A549 (cell line): ENCODE measurements at regions not wholly inside any gene's neighbourhood (a gene's known extent, or its start where the extent isn't known, plus 50 kb on each side); places are given as distances from the start of the nearest gene placed in this dataset.
"Not testable (repeated sequence)": the region's sequence is repeated elsewhere in the genome, so short reads cannot be mapped to it uniquely, and the experiment has no call there.

ENCODE experiments used
- CEBPB ChIP-seq, 2 experiments: fragments of >200 bp in 1 of 2; sonication (Bioruptor Twin) in 1 of 2; formaldehyde crosslinking in 1 of 2; IDR thresholded peaks; 2 replicates each; pipeline ENCODE4 v1.6.1; 2012 to 2016
- EP300 ChIP-seq, 2 experiments: fragments of >200 bp; sonication (Bioruptor Twin); formaldehyde crosslinking; IDR thresholded peaks; 2 replicates in 1 of 2; 3 replicates in 1 of 2; pipeline ENCODE4 v1.6.1; 2016 to 2017
- GATA3 ChIP-seq: IDR thresholded peaks from 2 replicates; pipeline ENCODE4 v1.6.1; 2012; ENCODE audit warnings: borderline replicate concordance
- KDM1A ChIP-seq: fragments of 200-600 bp; sonication (generic); IDR thresholded peaks from 2 replicates; pipeline ENCODE4 v1.6.1; 2016; ENCODE audit warnings: low read depth, mild to moderate bottlenecking
- MYC ChIP-seq: IDR thresholded peaks from 2 replicates; pipeline ENCODE4 v1.6.1; 2012; ENCODE audit warnings: mild to moderate bottlenecking, inconsistent platforms, low read length, improper control_type of control experiment, borderline replicate concordance
- POLR2A ChIP-seq: IDR thresholded peaks from 2 replicates; pipeline ENCODE4 v1.6.1; 2012; ENCODE audit warnings: mild to moderate bottlenecking, low read length
- SMC3 ChIP-seq: fragments of >200 bp; sonication (Bioruptor Twin); formaldehyde crosslinking; IDR thresholded peaks from 3 replicates; pipeline ENCODE4 v1.6.1; 2018; ENCODE audit warnings: inconsistent platforms
- TP53 ChIP-seq: fragments of 250-450 bp; sonication (Bioruptor Pico); IDR thresholded peaks from 2 replicates; pipeline ENCODE4 v1.5.0; 2021; ENCODE audit warnings: mild to moderate bottlenecking, moderate library complexity
- ZNF302 ChIP-seq: fragments of 250-450 bp; sonication (Bioruptor Pico); IDR thresholded peaks from 2 replicates; pipeline ENCODE4 v1.9.0; 2021; ENCODE audit warnings: inconsistent platforms, mild to moderate bottlenecking, moderate library complexity
- TF ChIP-seq, protein P1 (sequence below): fragments of >200 bp; sonication (Bioruptor Twin); formaldehyde crosslinking; IDR thresholded peaks from 3 replicates; pipeline ENCODE4 v1.5.1; 2016
- TF ChIP-seq, protein P2 (sequence below): fragments of 150-350 bp; IDR thresholded peaks from 2 replicates; pipeline ENCODE4 v1.6.1; 2014; ENCODE audit warnings: low read depth, mild to moderate bottlenecking, low read length
- TF ChIP-seq, protein P3 (sequence below): IDR thresholded peaks from 2 replicates; pipeline ENCODE4 v1.6.1; 2012
- TF ChIP-seq, protein P4 (sequence below): IDR thresholded peaks from 2 replicates; pipeline ENCODE4 v1.6.1; 2012

DNA sequence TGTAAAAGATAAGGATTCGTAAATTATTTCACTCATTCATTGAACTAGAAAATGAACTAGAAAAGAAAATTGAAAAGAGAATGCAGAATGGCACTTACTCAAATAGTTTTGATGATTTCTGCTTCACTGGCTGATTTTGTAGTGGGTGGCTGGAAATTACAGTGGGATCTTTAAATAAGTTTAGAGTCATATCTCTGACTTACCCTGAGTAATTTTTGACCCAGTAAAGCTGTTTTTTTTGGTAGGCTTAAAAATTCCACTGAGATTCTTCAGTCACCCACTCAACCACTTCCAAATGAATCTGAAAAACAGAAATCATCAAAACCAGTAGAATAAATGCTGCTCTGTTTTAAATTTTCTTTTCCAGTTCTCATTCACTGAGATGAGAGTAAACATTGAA, 604.5 kb downstream of the TUBA3C start:
- TF ChIP-seq, protein P1, sequence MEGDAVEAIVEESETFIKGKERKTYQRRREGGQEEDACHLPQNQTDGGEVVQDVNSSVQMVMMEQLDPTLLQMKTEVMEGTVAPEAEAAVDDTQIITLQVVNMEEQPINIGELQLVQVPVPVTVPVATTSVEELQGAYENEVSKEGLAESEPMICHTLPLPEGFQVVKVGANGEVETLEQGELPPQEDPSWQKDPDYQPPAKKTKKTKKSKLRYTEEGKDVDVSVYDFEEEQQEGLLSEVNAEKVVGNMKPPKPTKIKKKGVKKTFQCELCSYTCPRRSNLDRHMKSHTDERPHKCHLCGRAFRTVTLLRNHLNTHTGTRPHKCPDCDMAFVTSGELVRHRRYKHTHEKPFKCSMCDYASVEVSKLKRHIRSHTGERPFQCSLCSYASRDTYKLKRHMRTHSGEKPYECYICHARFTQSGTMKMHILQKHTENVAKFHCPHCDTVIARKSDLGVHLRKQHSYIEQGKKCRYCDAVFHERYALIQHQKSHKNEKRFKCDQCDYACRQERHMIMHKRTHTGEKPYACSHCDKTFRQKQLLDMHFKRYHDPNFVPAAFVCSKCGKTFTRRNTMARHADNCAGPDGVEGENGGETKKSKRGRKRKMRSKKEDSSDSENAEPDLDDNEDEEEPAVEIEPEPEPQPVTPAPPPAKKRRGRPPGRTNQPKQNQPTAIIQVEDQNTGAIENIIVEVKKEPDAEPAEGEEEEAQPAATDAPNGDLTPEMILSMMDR, result not testable (repeated sequence)
- TF ChIP-seq EP300 (IDR thresholded peaks at IDR 0.05); MYC; KDM1A; CEBPB (IDR thresholded peaks at IDR 0.05); POLR2A; GATA3; TP53 (CRISPR knock-in tag); ZNF302 (CRISPR knock-in tag); SMC3: not testable (repeated sequence)
- TF ChIP-seq, protein P2, sequence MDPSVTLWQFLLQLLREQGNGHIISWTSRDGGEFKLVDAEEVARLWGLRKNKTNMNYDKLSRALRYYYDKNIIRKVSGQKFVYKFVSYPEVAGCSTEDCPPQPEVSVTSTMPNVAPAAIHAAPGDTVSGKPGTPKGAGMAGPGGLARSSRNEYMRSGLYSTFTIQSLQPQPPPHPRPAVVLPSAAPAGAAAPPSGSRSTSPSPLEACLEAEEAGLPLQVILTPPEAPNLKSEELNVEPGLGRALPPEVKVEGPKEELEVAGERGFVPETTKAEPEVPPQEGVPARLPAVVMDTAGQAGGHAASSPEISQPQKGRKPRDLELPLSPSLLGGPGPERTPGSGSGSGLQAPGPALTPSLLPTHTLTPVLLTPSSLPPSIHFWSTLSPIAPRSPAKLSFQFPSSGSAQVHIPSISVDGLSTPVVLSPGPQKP, result not testable (repeated sequence)
- TF ChIP-seq, protein P3, sequence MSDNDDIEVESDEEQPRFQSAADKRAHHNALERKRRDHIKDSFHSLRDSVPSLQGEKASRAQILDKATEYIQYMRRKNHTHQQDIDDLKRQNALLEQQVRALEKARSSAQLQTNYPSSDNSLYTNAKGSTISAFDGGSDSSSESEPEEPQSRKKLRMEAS, result not testable (repeated sequence)
- TF ChIP-seq, protein P4, sequence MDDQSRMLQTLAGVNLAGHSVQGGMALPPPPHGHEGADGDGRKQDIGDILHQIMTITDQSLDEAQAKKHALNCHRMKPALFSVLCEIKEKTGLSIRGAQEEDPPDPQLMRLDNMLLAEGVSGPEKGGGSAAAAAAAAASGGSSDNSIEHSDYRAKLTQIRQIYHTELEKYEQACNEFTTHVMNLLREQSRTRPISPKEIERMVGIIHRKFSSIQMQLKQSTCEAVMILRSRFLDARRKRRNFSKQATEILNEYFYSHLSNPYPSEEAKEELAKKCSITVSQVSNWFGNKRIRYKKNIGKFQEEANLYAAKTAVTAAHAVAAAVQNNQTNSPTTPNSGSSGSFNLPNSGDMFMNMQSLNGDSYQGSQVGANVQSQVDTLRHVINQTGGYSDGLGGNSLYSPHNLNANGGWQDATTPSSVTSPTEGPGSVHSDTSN, result not testable (repeated sequence)
